NCI-H524 (cell line): ENCODE measurements at regions not wholly inside any gene's neighbourhood (a gene's known extent, or its start where the extent isn't known, plus 50 kb on each side); places are given as distances from the start of the nearest gene placed in this dataset.
"Not testable (repeated sequence)": the region's sequence is repeated elsewhere in the genome, so short reads cannot be mapped to it uniquely, and the experiment has no call there.

ENCODE experiments used
- DNase-seq, 2 experiments: peaks; one replicate each; lab custom pipeline; 2025; lab: John Stamatoyannopoulos, UW

- DNase-seq, result no peak
Observed at GRCh38 chr15:39419651-39420050, 161.2 kb upstream of the THBS1 start.

- not testable (repeated sequence) for DNase-seq
Observed at GRCh38 chr15:39420123-39420852, 160.6 kb upstream of the THBS1 start.

GRCh38 chr15:39420853-39421192, 160.1 kb upstream of the THBS1 start:
- DNase-seq, result not testable (repeated sequence)

GRCh38 chr15:39426552-39427532, 154.0 kb upstream of the THBS1 start:
- peak; percentile 23 to 73 for DNase-seq

- DNase-seq, result no peak
Observed at GRCh38 chr15:39427705-39428104, 153.2 kb upstream of the THBS1 start.

- no peak for DNase-seq
Observed at GRCh38 chr15:39429898-39430357, 151.0 kb upstream of the THBS1 start.

- no peak for DNase-seq
Observed at GRCh38 chr15:39430389-39430788, 150.5 kb upstream of the THBS1 start.

- no peak for DNase-seq
Observed at GRCh38 chr15:39431376-39431775, 149.5 kb upstream of the THBS1 start.

- no peak for DNase-seq
Observed at GRCh38 chr15:39432026-39432425, 148.9 kb upstream of the THBS1 start.

- no peak for DNase-seq
Observed at GRCh38 chr15:39432912-39433348, 147.9 kb upstream of the THBS1 start.

GRCh38 chr15:39433376-39433775, 147.5 kb upstream of the THBS1 start:
- DNase-seq, result no peak

- DNase-seq, result no peak
Observed at GRCh38 chr15:39434163-39434562, 146.7 kb upstream of the THBS1 start.

GRCh38 chr15:39434751-39435238, 146.1 kb upstream of the THBS1 start:
- DNase-seq, result no peak

- no peak for DNase-seq
Observed at GRCh38 chr15:39435244-39435643, 145.6 kb upstream of the THBS1 start.

- DNase-seq, result no peak
Observed at GRCh38 chr15:39438260-39438659, 142.6 kb upstream of the THBS1 start.

GRCh38 chr15:39438799-39439592, 141.9 kb upstream of the THBS1 start:
- DNase-seq, result no peak

GRCh38 chr15:39442898-39443297, 138.0 kb upstream of the THBS1 start:
- no peak for DNase-seq

- no peak for DNase-seq
Observed at GRCh38 chr15:39443659-39444219, 137.1 kb upstream of the THBS1 start.

- DNase-seq, result peak in 1 of 2 experiments; percentile 9
Observed at GRCh38 chr15:39444735-39445470, 136.0 kb upstream of the THBS1 start.

GRCh38 chr15:39445931-39446330, 134.9 kb upstream of the THBS1 start:
- DNase-seq, result peak in 1 of 2 experiments; percentile 20

- peak in 1 of 2 experiments; percentile 44 for DNase-seq
Observed at GRCh38 chr15:39447346-39447745, 133.5 kb upstream of the THBS1 start.
